GM23338 (cell line): ENCODE measurements at regions not wholly inside any gene's neighbourhood (a gene's known extent, or its start where the extent isn't known, plus 50 kb on each side); places are given as distances from the start of the nearest gene placed in this dataset.

Experiments used
- ATAC-seq: fragments of 200-7000 bp; cut with Tn5 transposase; 3 replicates; pipeline ENCODE4 v1.9.1; 2020
- DNase-seq: peaks from one replicate; pipeline ENCODE4 v3.0.0-alpha.2; 2015; ENCODE audit warnings: low spot score
- H2AFZ ChIP-seq: fragments of 200-600 bp; sonication (generic); 2 replicates; pipeline ENCODE4 v1.8.0; 2016; ENCODE audit warnings: antibody characterized with exemption, mild to moderate bottlenecking, moderate library complexity
- H3F3A ChIP-seq: fragments of 200-600 bp; sonication (generic); replicated peaks from 2 replicates; pipeline ENCODE4 v1.8.0; 2017; ENCODE audit warnings: antibody characterized with exemption, mixed run types, low read depth
- H3K27ac ChIP-seq: fragments of 200-600 bp; sonication (generic); 2 replicates; pipeline ENCODE4 v1.6.1; 2016; ENCODE audit warnings: low read depth
- H3K27me3 ChIP-seq: fragments of 200-600 bp; sonication (generic); 2 replicates; pipeline ENCODE4 v1.8.0; 2016; ENCODE audit warnings: mild to moderate bottlenecking, mixed run types, moderate library complexity; ENCODE audit not compliant: insufficient read depth
- H3K36me3 ChIP-seq: fragments of 200-600 bp; sonication (generic); 2 replicates; pipeline ENCODE4 v1.8.0; 2016; ENCODE audit warnings: mild to moderate bottlenecking; ENCODE audit not compliant: insufficient read depth
- H3K4me1 ChIP-seq: fragments of 200-600 bp; sonication (generic); 2 replicates; pipeline ENCODE4 v1.8.0; 2016; ENCODE audit warnings: mild to moderate bottlenecking, moderate library complexity; ENCODE audit not compliant: insufficient read depth
- H3K4me2 ChIP-seq: fragments of 200-600 bp; sonication (generic); 2 replicates; pipeline ENCODE4 v1.7.1; 2017; ENCODE audit warnings: mixed run types
- H3K4me3 ChIP-seq: fragments of 200-600 bp; sonication (generic); 2 replicates; pipeline ENCODE4 v1.6.1; 2016; ENCODE audit warnings: mixed run types
- H3K79me2 ChIP-seq: fragments of 200-600 bp; sonication (generic); replicated peaks from 2 replicates; pipeline ENCODE4 v1.8.0; 2017; ENCODE audit warnings: mild to moderate bottlenecking; ENCODE audit not compliant: insufficient read depth
- H3K9me2 ChIP-seq: fragments of 200-600 bp; sonication (generic); 2 replicates; pipeline ENCODE4 v1.8.0; 2017; ENCODE audit not compliant: insufficient read depth
- H4K20me1 ChIP-seq: fragments of 200-600 bp; sonication (generic); replicated peaks from 2 replicates; pipeline ENCODE4 v1.8.0; 2017; ENCODE audit warnings: mild to moderate bottlenecking; ENCODE audit not compliant: insufficient read depth
- H3K27ac Mint-ChIP-seq: 2 replicates; pipeline ENCODE4 v1.8.0; 2020; ENCODE audit warnings: inconsistent platforms, mild to moderate bottlenecking, moderate library complexity, mixed read lengths
- H3K27me3 Mint-ChIP-seq: 3 replicates; pipeline ENCODE4 v1.8.0; 2022; ENCODE audit warnings: low read depth, mild to moderate bottlenecking, moderate library complexity, mixed read lengths, inconsistent platforms; ENCODE audit not compliant: insufficient read depth, poor library complexity
- H3K36me3 Mint-ChIP-seq: 3 replicates; pipeline ENCODE4 v1.8.0; 2021; ENCODE audit warnings: low read depth, mild to moderate bottlenecking, inconsistent platforms, moderate library complexity, mixed read lengths
- H3K4me1 Mint-ChIP-seq: 3 replicates; pipeline ENCODE4 v1.8.0; 2020; ENCODE audit warnings: mild to moderate bottlenecking, inconsistent platforms, mixed read lengths
- H3K4me3 Mint-ChIP-seq: 3 replicates; pipeline ENCODE4 v1.8.0; 2021; ENCODE audit warnings: moderate library complexity, mild to moderate bottlenecking, inconsistent platforms, mixed read lengths
- H3K9me3 Mint-ChIP-seq: 3 replicates; pipeline ENCODE4 v1.8.0; 2020; ENCODE audit warnings: moderate library complexity, mild to moderate bottlenecking, inconsistent platforms, mixed read lengths
- CTCF ChIP-seq, 2 experiments: fragments of 200-600 bp in 1 of 2; sonication (generic) in 1 of 2; conservative IDR thresholded peaks; 2 replicates each; pipeline versions ENCODE4 v1.5.1 to v1.6.1; 2016 to 2017; ENCODE audit warnings: antibody characterized with exemption in 2 of 2, low read depth in 2 of 2, mild to moderate bottlenecking in 2 of 2, moderate library complexity in 1 of 2
- ETS1 ChIP-seq: IDR thresholded peaks from 2 replicates; pipeline ENCODE4 v1.6.1; 2016; ENCODE audit warnings: antibody characterized with exemption
- EZH2phosphoT487 ChIP-seq: fragments of 200-600 bp; sonication (generic); IDR thresholded peaks from one replicate; pipeline ENCODE4 v1.8.1; 2018; ENCODE audit warnings: antibody characterized with exemption; ENCODE audit not compliant: unreplicated experiment
- JUNB ChIP-seq: IDR thresholded peaks from one replicate; pipeline ENCODE4 v1.6.1; 2016; ENCODE audit warnings: antibody characterized with exemption; ENCODE audit not compliant: unreplicated experiment
- NANOG ChIP-seq: IDR thresholded peaks from 2 replicates; pipeline ENCODE4 v1.6.1; 2016; ENCODE audit warnings: antibody characterized with exemption, borderline replicate concordance
- REST ChIP-seq: IDR thresholded peaks from one replicate; pipeline ENCODE4 v1.6.1; 2018; ENCODE audit warnings: antibody characterized with exemption; ENCODE audit not compliant: unreplicated experiment
- STAT1 ChIP-seq: IDR thresholded peaks from one replicate; pipeline ENCODE4 v1.6.1; 2016; ENCODE audit warnings: antibody characterized with exemption; ENCODE audit not compliant: unreplicated experiment
- ZNF114 ChIP-seq: fragments of 250-450 bp; sonication (Bioruptor Pico); IDR thresholded peaks from 2 replicates; pipeline ENCODE4 v1.5.0; 2020; ENCODE audit warnings: mild to moderate bottlenecking, moderate library complexity
- ZNF462 ChIP-seq: fragments of 250-450 bp; sonication (Bioruptor Pico); IDR thresholded peaks from 2 replicates; pipeline ENCODE4 v1.5.0; 2020; ENCODE audit warnings: mild to moderate bottlenecking, moderate library complexity

GRCh38 chr13:21230516-21230915 lies 54.1 kb downstream of the MRPL57 start:
- peaks cover 8% of the 10 kb centered on the region; the same call in 1 of the 2 replicates for H3K9me2 ChIP-seq
- no peaks in the 10 kb centered on the region for H3K36me3 Mint-ChIP-seq
- no peaks in the 10 kb centered on the region for H3K79me2 ChIP-seq
- no peaks in the 10 kb centered on the region for H4K20me1 ChIP-seq
- no peak overlapping the region for H3K27ac ChIP-seq
- no peaks in the 10 kb centered on the region for H3K4me1 ChIP-seq
- no peaks in the 10 kb centered on the region for H3K9me3 Mint-ChIP-seq
- no peaks in the 10 kb centered on the region for H3K27me3 ChIP-seq
- H3K27me3 Mint-ChIP-seq, result peaks cover 4% of the 10 kb centered on the region
- TF ChIP-seq JUNB (no peak), STAT1 (no peak), ZNF114 (CRISPR knock-in tag) (no peak), ZNF462 (CRISPR knock-in tag) (no peak), ETS1 (no peak), CTCF (conservative IDR thresholded peaks at IDR 0.05; ENCODE audit: low read depth in 2 of 2) (no peak), EZH2phosphoT487 (no peak), NANOG (no peak), REST (no peak)
- H3K4me1 Mint-ChIP-seq, result no peaks in the 10 kb centered on the region; the same call in 2 of the 3 replicates
- H3F3A ChIP-seq, result no peaks in the 10 kb centered on the region
- H3K27ac Mint-ChIP-seq, result no peak overlapping the region
- H3K36me3 ChIP-seq, result no peaks in the 10 kb centered on the region
- DNase-seq (no peak), ATAC-seq (no peak)
- H3K4me3 ChIP-seq, result no peak overlapping the region
- H3K4me3 Mint-ChIP-seq, result no peak overlapping the region
- H2AFZ ChIP-seq, result no peak overlapping the region
- no peak overlapping the region for H3K4me2 ChIP-seq
